ENCODE measurements at regions not wholly inside any gene's neighbourhood (a gene's known extent, or its start where the extent isn't known, plus 50 kb on each side); places are given as distances from the start of the nearest gene placed in this dataset.

- no peak overlapping the region for H3K4me2 ChIP-seq (replicated peaks; ENCODE audit: low read depth, low read length, poor library complexity, severe bottlenecking)
- no peak for ATAC-seq (ENCODE audit: low read depth)
- no peaks in the 10 kb centered on the region for H3K9me3 ChIP-seq (ENCODE audit: control extremely low read depth in 1 of 3, control insufficient read depth in 2 of 3, insufficient read depth in 1 of 3, low read length in 2 of 3)
- POLR2A ChIA-PET = no interaction called here
- Mint-ChIP-seq H3K4me1 (no peaks in the 10 kb centered on the region), H3K27me3 (peaks cover 5% of the 10 kb centered on the region), H3K9me3 (ENCODE audit: insufficient read depth) (no peaks in the 10 kb centered on the region), H3K27ac (no peak overlapping the region), H3K4me3 (no peak overlapping the region)
- DNase-seq = no peak
- 95% methylated on average over 17 of the region's 22 CpGs for WGBS (ENCODE audit: insufficient coverage)
- no peaks in the 10 kb centered on the region for H3K79me2 ChIP-seq (ENCODE audit: control insufficient read depth, insufficient read depth, low read length)
- no peak overlapping the region for H3K9ac ChIP-seq (ENCODE audit: low read length)
- intact Hi-C loops (cut with micrococcal nuclease) = no loop called here
- H3K4me1 ChIP-seq (ENCODE audit: control insufficient read depth in 2 of 2, insufficient read depth in 2 of 2, low read length in 2 of 2) = no peaks in the 10 kb centered on the region
- TF ChIP-seq EZH2 (IDR thresholded peaks at IDR 0.05; ENCODE audit: borderline replicate concordance, insufficient read depth, low read depth, low read length, poor library complexity, severe bottlenecking) (no peak), CTCF (IDR thresholded peaks at IDR 0.05) (no peak)
- H3K4me3 ChIP-seq (ENCODE audit: control extremely low read depth in 1 of 5, extremely low read depth in 1 of 5, insufficient read depth in 1 of 5, low read depth in 2 of 5, low read length in 4 of 5) = no peak overlapping the region
- no peaks in the 10 kb centered on the region for H3K36me3 ChIP-seq (replicated peaks in 1 of 2; ENCODE audit: control extremely low read depth in 1 of 2, control insufficient read depth in 1 of 2, extremely low read depth in 1 of 2, insufficient read depth in 2 of 2, low read length in 1 of 2)
- no peak overlapping the region for H3K27ac ChIP-seq (ENCODE audit: low read length in 2 of 2)
- CTCF ChIA-PET = no interaction called here
- no peak overlapping the region for H2AFZ ChIP-seq (ENCODE audit: insufficient read depth, low read depth, low read length, poor library complexity, severe bottlenecking)
- no peaks in the 10 kb centered on the region for H4K20me1 ChIP-seq (ENCODE audit: control insufficient read depth, insufficient read depth, low read length, poor library complexity, severe bottlenecking)
- H3K27me3 ChIP-seq (replicated peaks in 1 of 4; ENCODE audit: control extremely low read depth in 1 of 4, control insufficient read depth in 3 of 4, insufficient read depth in 4 of 4, low read length in 3 of 4) = no peaks in the 10 kb centered on the region
Measured at GRCh38 chr2:58460670-58461069, 219.5 kb upstream of the FANCL start.

- no peaks in the 10 kb centered on the region for H3K36me3 ChIP-seq (replicated peaks in 1 of 2; ENCODE audit: control extremely low read depth in 1 of 2, control insufficient read depth in 1 of 2, extremely low read depth in 1 of 2, insufficient read depth in 2 of 2, low read length in 1 of 2)
- H3K9ac ChIP-seq (ENCODE audit: low read length) = no peak overlapping the region
- CTCF ChIA-PET = no interaction called here
- Mint-ChIP-seq H3K27me3 (no peaks in the 10 kb centered on the region), H3K9me3 (ENCODE audit: insufficient read depth) (no peaks in the 10 kb centered on the region), H3K4me1 (peaks cover 2% of the 10 kb centered on the region), H3K27ac (no peak overlapping the region), H3K4me3 (no peak overlapping the region)
- no peaks in the 10 kb centered on the region for H3K9me3 ChIP-seq (ENCODE audit: control extremely low read depth in 1 of 3, control insufficient read depth in 2 of 3, insufficient read depth in 1 of 3, low read length in 2 of 3)
- TF ChIP-seq EZH2 (IDR thresholded peaks at IDR 0.05; ENCODE audit: borderline replicate concordance, insufficient read depth, low read depth, low read length, poor library complexity, severe bottlenecking) = no peak
- no peak for TF ChIP-seq CTCF (IDR thresholded peaks at IDR 0.05)
- no peak overlapping the region for H3K27ac ChIP-seq (ENCODE audit: low read length in 2 of 2)
- H3K27me3 ChIP-seq (replicated peaks in 1 of 4; ENCODE audit: control extremely low read depth in 1 of 4, control insufficient read depth in 3 of 4, insufficient read depth in 4 of 4, low read length in 3 of 4) = no peaks in the 10 kb centered on the region
- intact Hi-C loops (cut with micrococcal nuclease) = loop anchor here (5.0 kb wide), 1 partner anchor 687 kb away; no protein-coding TSS in a partner anchor
- H3K4me1 ChIP-seq (ENCODE audit: control insufficient read depth in 2 of 2, insufficient read depth in 2 of 2, low read length in 2 of 2) = no peaks in the 10 kb centered on the region
- H3K4me3 ChIP-seq (ENCODE audit: control extremely low read depth in 1 of 5, extremely low read depth in 1 of 5, insufficient read depth in 1 of 5, low read depth in 2 of 5, low read length in 4 of 5) = no peak overlapping the region
- POLR2A ChIA-PET = no interaction called here
- DNase-seq (peak; percentile 17), ATAC-seq (ENCODE audit: low read depth) (peak; percentile 51)
- H2AFZ ChIP-seq (ENCODE audit: insufficient read depth, low read depth, low read length, poor library complexity, severe bottlenecking) = no peak overlapping the region
- H4K20me1 ChIP-seq (ENCODE audit: control insufficient read depth, insufficient read depth, low read length, poor library complexity, severe bottlenecking) = no peaks in the 10 kb centered on the region
- WGBS (ENCODE audit: insufficient coverage) = no CpG with 5 or more reads among the region's 3 CpGs
- no peaks in the 10 kb centered on the region for H3K79me2 ChIP-seq (ENCODE audit: control insufficient read depth, insufficient read depth, low read length)
- no peak overlapping the region for H3K4me2 ChIP-seq (replicated peaks; ENCODE audit: low read depth, low read length, poor library complexity, severe bottlenecking)
Measured at GRCh38 chr2:58449286-58450010, 208.3 kb upstream of the FANCL start.
